Dendritic cell treated with granulocyte-macrophage colony-stimulating factor and Interleukin-4, amounts not matched to agents 40 ng/mL and 50 ng/mL, for 4 days (primary cell): ENCODE measurements at regions not wholly inside any gene's neighbourhood (a gene's known extent, or its start where the extent isn't known, plus 50 kb on each side); places are given as distances from the start of the nearest gene placed in this dataset.
"Not testable (repeated sequence)": the region's sequence is repeated elsewhere in the genome, so short reads cannot be mapped to it uniquely, and the experiment has no call there.

Source experiments
- H3K27ac Mint-ChIP-seq: one replicate; pipeline ENCODE4 v1.8.0; 2022; ENCODE audit warnings: mild to moderate bottlenecking, mixed read lengths
- H3K27me3 Mint-ChIP-seq: one replicate; pipeline ENCODE4 v1.8.0; 2022; ENCODE audit warnings: mild to moderate bottlenecking, mixed read lengths
- H3K36me3 Mint-ChIP-seq: one replicate; pipeline ENCODE4 v1.8.0; 2022; ENCODE audit warnings: low read depth, mixed read lengths
- H3K4me1 Mint-ChIP-seq: one replicate; pipeline ENCODE4 v1.8.0; 2022; ENCODE audit warnings: low read depth, mixed read lengths
- H3K4me3 Mint-ChIP-seq: one replicate; pipeline ENCODE4 v1.8.0; 2022; ENCODE audit warnings: mild to moderate bottlenecking, moderate library complexity, mixed read lengths
- H3K9me3 Mint-ChIP-seq: one replicate; pipeline ENCODE4 v1.8.0; 2022; ENCODE audit warnings: mixed read lengths
- intact Hi-C: fragments of 100-400 bp; cut with micrococcal nuclease; formaldehyde crosslinking; loops from one replicate; pipeline ENCODE4 v1.15.0; 2022

DNA sequence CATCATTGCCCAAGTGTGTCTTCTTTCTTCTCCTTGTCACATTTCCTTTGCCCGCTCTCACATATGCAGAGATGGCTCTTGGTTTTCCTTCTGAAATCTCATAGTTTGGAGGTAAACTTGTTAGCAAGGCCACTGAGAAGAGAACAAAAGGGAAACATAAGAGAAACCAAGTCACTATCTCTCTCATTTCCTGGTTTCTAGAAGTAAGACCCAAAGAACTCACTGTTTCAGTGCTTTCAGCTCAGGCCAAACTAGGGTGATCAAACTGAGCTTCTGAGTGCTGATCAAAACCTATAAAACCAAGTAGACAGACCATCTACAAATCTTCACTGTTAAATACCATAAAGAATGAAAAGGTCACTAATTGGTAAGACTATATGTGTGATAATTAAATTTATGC is 275.4 kb upstream of the BTG1 start:
- Mint-ChIP-seq H3K27ac (no peak overlapping the region), H3K4me3 (no peak overlapping the region), H3K9me3 (no peaks in the 10 kb centered on the region), H3K27me3 (no peaks in the 10 kb centered on the region), H3K4me1 (peaks cover 7% of the 10 kb centered on the region), H3K36me3 (no peaks in the 10 kb centered on the region)
- intact Hi-C loops, result loop anchor here (10.0 kb wide), 1 partner anchor 144 kb away; no protein-coding TSS in a partner anchor

DNA sequence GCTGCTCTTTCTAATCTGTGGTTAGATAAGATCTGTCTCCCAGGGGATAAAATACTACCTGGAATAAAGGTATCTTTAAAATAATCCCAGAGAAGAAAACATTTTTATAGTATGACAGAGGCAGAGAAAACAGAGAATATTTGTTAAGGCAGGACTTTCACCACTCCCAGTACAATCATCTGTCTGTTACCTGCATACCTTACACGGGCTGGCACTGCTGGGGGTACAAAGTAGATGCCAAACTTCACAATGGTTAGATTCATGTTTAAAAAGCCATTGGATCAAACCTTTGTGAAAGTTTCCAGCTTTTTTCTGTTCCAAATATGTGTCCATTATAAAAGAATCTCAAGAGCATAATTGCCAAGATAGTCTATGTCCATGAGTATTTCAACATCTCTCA is 273.6 kb upstream of the BTG1 start:
- H3K36me3 Mint-ChIP-seq, result no peaks in the 10 kb centered on the region
- intact Hi-C loops, result no loop called here
- H3K9me3 Mint-ChIP-seq, result no peaks in the 10 kb centered on the region
- no peaks in the 10 kb centered on the region for H3K27me3 Mint-ChIP-seq
- H3K27ac Mint-ChIP-seq, result no peak overlapping the region
- no peak overlapping the region for H3K4me3 Mint-ChIP-seq
- H3K4me1 Mint-ChIP-seq, result peaks cover 7% of the 10 kb centered on the region

DNA sequence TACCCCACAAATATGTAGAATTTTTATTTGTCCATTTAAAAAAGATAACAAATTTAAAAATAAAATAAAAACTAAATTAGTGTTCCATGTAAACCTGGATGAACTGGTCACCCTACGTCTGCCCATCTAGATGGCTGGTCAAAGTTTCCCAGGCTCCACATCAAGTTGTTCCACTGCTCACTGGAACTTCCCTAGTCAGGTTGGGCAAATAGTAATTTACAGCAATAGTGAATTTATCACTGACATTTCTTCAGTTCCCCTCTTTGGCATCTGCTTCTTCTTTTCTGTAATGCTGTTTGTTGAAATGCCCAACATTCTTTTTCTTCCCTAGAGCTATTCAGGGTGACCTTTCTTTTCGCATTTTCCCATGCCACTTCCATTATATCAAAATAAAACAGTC is 272.7 kb upstream of the BTG1 start:
- Mint-ChIP-seq H3K4me1 (peaks cover 7% of the 10 kb centered on the region), H3K27ac (no peak overlapping the region), H3K36me3 (no peaks in the 10 kb centered on the region), H3K9me3 (no peaks in the 10 kb centered on the region), H3K4me3 (no peak overlapping the region), H3K27me3 (no peaks in the 10 kb centered on the region)
- intact Hi-C loops, result no loop called here

DNA sequence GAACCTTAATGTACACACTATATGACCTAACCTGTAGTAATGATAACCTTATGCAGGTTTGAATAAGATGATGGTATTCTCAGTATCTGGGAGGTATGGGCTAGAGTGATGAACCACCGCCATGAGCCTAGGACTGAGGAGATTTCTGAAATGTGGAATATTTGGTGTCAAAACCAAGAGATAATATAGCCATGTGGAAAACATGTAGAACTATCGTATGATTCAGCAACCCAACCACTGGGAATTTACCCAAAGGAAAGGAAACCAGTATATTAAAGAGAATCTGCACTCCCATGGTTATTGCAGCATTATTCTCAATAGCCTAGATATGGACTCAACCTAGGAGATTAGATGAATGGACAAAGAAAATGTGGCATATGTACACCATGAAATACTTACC is 271.7 kb upstream of the BTG1 start:
- Mint-ChIP-seq H3K4me3 (no peak overlapping the region), H3K27ac (no peak overlapping the region), H3K9me3 (no peaks in the 10 kb centered on the region), H3K4me1 (peaks cover 7% of the 10 kb centered on the region), H3K27me3 (no peaks in the 10 kb centered on the region), H3K36me3 (no peaks in the 10 kb centered on the region)
- intact Hi-C loops, result no loop called here

DNA sequence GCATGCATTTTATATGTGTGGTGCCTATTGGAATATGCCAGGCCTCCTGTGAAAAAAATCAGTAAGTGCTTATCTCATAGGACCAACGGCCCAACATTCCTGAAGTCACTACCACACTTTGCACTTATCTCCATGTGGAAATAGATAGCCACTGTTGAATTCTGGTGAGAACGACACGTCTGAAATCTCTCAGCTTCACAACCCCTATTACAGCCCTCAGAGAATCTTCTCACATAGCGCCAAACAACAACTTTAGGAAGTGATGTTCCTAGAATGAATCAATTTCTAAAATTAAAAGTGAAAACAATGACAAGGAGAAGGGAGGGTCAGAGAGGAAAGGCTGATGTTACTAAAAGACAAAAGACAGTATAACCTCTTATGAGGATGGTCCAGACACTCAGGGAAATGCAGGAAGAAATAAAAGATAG is 270.8 kb upstream of the BTG1 start:
- Mint-ChIP-seq H3K36me3 (no peaks in the 10 kb centered on the region), H3K4me1 (peaks cover 7% of the 10 kb centered on the region), H3K9me3 (no peaks in the 10 kb centered on the region), H3K4me3 (no peak overlapping the region), H3K27ac (no peak overlapping the region), H3K27me3 (no peaks in the 10 kb centered on the region)
- intact Hi-C loops, result no loop called here

DNA sequence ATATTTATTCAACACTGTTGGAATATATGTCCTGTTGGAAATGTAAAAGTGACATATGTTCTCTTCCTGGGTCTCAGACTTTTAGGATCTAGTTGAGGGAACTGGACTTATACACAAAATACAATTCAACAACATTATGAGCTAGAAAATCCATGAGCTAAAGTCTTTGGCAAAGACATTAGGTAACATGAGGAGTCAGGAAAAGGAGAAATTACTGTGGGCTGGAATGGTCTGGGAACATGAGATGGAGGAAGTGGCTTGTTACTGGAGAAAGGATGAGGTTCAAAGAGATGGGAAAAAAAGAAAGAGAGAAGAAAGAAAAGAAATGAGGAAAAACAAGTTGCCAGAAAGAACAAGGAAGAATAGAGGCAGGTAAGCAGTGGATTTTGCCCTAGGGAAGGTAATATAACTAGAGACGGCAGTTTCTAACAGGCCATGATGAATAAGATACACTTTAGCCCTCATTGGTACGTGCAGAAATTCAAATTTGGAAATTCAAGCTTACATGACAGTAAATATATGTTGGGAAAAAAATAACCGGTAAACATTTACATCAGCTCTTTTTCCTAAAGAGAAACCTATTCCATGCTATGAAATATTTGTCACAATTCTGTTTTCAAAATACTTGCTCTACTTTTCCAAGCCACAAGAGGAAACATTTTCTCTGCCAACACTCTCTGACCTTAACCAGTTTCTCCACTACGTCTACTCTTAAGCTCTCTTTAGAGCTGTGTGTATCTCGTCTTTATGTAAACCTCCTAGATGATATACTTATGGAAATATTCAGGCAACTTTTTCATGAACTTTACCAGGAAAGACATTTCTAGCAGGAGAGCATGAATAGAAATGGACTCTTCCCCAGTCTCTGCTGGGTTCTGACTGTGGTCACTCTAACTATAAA is 268.8 kb upstream of the BTG1 start:
- Mint-ChIP-seq H3K27ac (no peak overlapping the region), H3K9me3 (no peaks in the 10 kb centered on the region), H3K4me1 (peaks cover 7% of the 10 kb centered on the region), H3K4me3 (no peak overlapping the region), H3K36me3 (no peaks in the 10 kb centered on the region), H3K27me3 (no peaks in the 10 kb centered on the region)
- intact Hi-C loops, result no loop called here

DNA sequence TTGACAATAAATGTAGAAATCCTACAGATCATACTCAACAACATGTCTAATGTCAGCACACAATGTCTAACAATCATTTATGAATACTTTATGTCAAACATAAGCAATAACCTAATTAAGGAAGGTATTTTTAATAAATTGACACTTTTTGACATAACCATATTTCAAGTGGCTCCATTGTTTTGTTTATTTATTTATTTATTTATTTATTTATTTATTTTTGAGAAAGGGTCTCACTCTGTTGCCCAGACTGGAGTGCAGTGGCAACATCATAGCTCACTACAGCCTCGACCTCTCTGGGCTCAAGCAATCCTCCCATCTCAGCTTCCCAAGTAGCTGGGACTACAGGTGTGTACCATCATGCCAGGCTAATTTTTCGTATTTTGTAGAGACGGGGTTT is 267.6 kb upstream of the BTG1 start:
- H3K27ac Mint-ChIP-seq, result no peak overlapping the region
- H3K9me3 Mint-ChIP-seq, result peaks cover 6% of the 10 kb centered on the region
- intact Hi-C loops, result no loop called here
- H3K36me3 Mint-ChIP-seq, result no peaks in the 10 kb centered on the region
- H3K4me3 Mint-ChIP-seq, result no peak overlapping the region
- peaks cover 2% of the 10 kb centered on the region for H3K4me1 Mint-ChIP-seq
- no peaks in the 10 kb centered on the region for H3K27me3 Mint-ChIP-seq

DNA sequence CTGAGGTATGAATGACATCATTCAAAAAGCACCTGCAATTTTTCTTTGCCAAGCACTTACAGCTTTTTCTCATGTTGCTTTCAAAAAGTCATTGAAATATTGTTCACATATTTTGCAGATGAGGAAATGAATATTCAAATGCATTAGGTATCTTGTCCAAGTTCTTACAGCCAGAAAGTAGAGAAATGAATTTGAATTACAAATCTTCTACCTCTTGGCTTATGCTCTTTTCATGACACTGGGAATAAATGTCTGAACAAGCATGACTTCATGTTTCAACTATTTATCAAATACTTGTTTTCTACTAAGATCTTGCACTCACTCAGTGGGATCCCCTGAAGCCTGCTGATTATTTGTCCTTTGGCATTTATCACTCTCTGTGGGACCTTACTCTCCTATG is 267.2 kb upstream of the BTG1 start:
- Mint-ChIP-seq H3K27me3 (no peaks in the 10 kb centered on the region), H3K9me3 (peaks cover 9% of the 10 kb centered on the region), H3K4me3 (no peak overlapping the region), H3K4me1 (peaks cover 7% of the 10 kb centered on the region), H3K27ac (no peak overlapping the region), H3K36me3 (no peaks in the 10 kb centered on the region)
- intact Hi-C loops, result no loop called here

DNA sequence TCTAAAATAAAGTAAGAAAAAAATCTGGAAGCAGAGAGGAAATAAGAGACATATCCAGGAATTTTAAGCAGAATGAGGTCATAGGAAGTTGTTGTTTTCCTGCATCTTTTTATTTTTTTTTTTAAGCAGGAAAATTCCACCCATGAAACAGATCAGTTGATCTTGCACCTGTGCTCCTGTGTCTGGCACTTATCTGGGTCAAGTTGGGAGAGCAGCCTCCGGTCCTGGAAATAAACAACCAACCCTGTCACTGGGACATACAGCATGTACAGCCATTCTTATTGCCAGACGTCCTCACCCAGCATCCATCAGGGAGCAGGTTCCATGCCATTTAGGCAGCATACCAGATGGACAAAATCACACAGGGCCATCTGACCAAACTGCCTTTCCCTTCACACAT is 266.0 kb upstream of the BTG1 start:
- Mint-ChIP-seq H3K27ac (no peak overlapping the region), H3K36me3 (no peaks in the 10 kb centered on the region), H3K4me1 (peaks cover 8% of the 10 kb centered on the region), H3K9me3 (peaks cover 9% of the 10 kb centered on the region), H3K27me3 (no peaks in the 10 kb centered on the region), H3K4me3 (no peak overlapping the region)
- intact Hi-C loops, result no loop called here

DNA sequence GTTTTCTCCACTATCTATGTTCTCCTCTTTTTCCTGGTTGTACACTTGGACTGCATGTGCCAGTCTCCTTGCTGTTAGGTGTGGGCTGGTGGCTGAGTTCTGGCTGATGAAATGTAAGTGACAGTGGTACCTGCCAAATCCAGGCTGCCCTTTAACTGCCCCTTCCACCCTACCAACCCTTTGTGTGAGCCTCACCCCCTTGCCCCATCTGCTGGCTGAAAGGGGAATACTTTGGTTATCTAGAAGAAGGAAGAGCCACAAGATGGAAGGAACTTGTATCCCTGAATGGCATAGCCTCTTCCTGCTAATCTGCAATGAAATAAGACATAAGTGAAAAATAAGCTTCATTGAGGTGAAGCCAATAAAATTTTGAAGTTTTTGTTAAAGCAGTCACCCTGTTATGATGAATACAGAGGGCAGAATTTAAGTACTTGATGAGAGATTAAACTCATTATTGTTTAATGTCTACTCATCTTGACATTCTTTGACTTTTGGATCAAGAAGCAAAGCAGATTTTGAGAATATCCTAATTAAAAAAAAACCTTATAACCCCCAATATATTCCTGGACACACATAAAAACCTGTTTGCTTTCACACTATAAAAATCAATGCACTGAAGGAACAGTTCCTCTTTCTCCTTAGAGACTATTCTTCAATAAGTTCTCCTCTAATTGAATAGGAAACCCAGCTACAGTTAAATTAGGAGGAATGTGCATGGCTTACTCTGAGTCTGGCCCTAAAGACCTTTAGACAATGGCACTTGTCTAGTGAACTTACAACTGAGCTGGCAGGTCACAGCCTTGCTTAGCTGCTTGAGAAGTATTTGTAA is 262.6 kb upstream of the BTG1 start:
- no peak overlapping the region for H3K4me3 Mint-ChIP-seq
- no peak overlapping the region for H3K27ac Mint-ChIP-seq
- H3K36me3 Mint-ChIP-seq, result no peaks in the 10 kb centered on the region
- H3K27me3 Mint-ChIP-seq, result peaks cover 6% of the 10 kb centered on the region
- H3K4me1 Mint-ChIP-seq, result peaks cover 17% of the 10 kb centered on the region
- intact Hi-C loops, result loop anchor here (5.0 kb wide), 2 partner anchors 251 to 596 kb away; no protein-coding TSS in a partner anchor
- peaks cover 9% of the 10 kb centered on the region for H3K9me3 Mint-ChIP-seq

DNA sequence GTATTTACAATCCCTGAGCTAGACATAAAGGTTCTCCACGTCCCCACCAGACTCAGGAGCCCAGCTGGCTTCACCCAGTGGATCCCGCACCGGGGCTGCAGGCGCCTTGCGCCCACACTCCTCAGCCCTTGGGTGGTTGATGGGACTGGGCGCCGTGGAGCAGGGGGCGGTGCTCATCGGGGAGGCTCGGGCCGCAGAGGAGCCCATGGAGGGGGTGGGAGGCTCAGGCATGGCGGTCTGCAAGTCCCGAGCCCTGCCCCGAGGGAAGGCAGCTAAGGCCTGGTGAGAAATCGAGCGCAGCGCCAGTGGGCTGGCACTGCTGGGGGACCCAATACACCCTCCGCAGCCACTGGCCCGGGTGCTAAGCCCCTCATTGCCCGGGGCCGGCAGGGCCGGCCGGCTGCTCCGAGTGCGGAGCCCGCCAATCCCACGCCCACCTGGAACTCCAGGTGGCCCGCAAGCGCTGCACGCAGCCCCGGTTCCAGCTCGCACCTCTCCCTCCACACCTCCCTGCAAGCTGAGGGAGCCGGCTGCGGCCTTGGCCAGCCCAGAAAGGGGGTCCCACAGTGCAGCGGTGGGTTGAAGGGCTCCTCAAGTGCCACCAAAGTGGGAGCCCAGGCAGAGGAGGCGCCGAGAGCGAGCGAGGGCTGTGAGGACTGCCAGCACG is 260.9 kb upstream of the BTG1 start:
- not testable (repeated sequence) for H3K4me3 Mint-ChIP-seq, H3K27ac Mint-ChIP-seq, H3K36me3 Mint-ChIP-seq, H3K27me3 Mint-ChIP-seq, H3K9me3 Mint-ChIP-seq
- intact Hi-C loops, result loop anchor here (5.0 kb wide), 2 partner anchors 249 to 594 kb away; no protein-coding TSS in a partner anchor
- H3K4me1 Mint-ChIP-seq, result peaks cover 26% of the 10 kb centered on the region

DNA sequence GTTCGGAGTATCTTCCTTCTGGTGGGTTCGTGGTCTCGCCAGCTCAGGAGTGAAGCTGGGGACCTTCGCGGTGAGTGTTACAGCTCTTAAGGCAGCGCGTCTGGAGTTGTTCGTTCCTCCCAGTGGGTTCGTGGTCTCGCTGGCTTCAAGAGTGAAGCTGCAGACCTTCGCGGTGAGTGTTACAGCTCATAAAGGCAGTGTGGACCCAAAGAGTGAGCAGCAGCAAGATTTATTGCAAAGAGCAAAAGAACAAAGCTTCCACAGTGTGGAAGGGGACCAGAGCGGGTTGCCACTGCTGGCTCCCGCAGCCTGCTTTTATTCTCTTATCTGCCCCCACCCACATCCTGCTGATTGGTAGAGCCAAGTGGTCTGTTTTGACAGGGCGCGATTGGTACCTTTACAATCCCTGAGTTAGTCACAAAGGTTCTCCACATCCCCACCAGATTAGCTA is 260.2 kb upstream of the BTG1 start:
- H3K4me3 Mint-ChIP-seq, result not testable (repeated sequence)
- peaks cover 26% of the 10 kb centered on the region for H3K4me1 Mint-ChIP-seq

DNA sequence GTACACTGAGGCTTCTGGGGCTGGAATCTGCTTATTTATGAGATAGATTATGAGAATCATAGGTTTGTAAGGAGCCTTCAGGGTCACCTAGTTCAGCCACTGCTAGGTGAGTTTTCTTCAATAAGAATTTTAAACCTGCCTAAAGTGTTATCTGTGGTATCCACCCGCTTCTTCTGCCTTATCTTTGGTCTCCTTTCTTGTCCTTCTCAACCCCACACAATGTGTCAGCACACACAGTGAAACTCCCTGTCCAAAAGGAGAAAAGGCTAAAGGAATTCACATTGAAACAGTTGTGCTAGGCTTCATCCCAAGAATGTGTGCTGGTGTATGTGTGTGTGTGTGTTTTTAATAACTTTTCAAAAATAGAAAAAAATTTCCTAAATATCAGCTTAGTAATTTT is 259.3 kb upstream of the BTG1 start:
- Mint-ChIP-seq H3K4me1 (peaks cover 31% of the 10 kb centered on the region), H3K27me3 (peaks cover 6% of the 10 kb centered on the region), H3K9me3 (peaks cover 9% of the 10 kb centered on the region), H3K4me3 (no peak overlapping the region), H3K36me3 (no peaks in the 10 kb centered on the region), H3K27ac (no peak overlapping the region)
- intact Hi-C loops, result loop anchor here (5.0 kb wide), 2 partner anchors 248 to 593 kb away; no protein-coding TSS in a partner anchor

More for the DNA sequence above, 260.2 kb upstream of the BTG1 start:
- H3K27me3 Mint-ChIP-seq, H3K36me3 Mint-ChIP-seq, H3K9me3 Mint-ChIP-seq, H3K27ac Mint-ChIP-seq: not testable (repeated sequence)
- intact Hi-C loops, result loop anchor here (5.0 kb wide), 2 partner anchors 249 to 594 kb away; no protein-coding TSS in a partner anchor
